ENCODE measurements at regions not wholly inside any gene's neighbourhood (a gene's known extent, or its start where the extent isn't known, plus 50 kb on each side); places are given as distances from the start of the nearest gene placed in this dataset.
"Not testable (repeated sequence)": the region's sequence is repeated elsewhere in the genome, so short reads cannot be mapped to it uniquely, and the experiment has no call there.

DNA sequence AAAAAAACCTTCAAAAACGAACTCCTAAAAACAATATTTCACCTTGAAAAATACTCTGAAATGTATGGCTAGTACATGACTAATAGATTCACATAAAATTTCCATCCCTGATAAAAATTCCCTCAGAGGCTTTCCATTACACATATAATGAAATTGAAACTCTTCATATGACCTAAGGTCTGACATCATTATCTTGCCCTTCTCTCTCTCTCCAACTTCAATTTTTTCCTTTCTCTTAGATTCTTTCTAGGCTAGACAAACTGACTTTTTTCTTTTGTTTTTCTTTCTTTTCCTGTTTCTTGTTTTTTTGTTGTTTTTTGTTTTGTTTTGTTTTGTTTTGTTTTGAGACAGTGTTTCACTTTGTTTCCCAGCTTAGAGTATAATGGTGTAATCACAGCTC is 1220.5 kb downstream of the ROBO2 start:
- no peak overlapping the region for H3K4me3 ChIP-seq (ENCODE audit: low read depth, low read length)
- DNase-seq (ENCODE audit: low read depth), result no peak
- TF ChIP-seq, protein P1, sequence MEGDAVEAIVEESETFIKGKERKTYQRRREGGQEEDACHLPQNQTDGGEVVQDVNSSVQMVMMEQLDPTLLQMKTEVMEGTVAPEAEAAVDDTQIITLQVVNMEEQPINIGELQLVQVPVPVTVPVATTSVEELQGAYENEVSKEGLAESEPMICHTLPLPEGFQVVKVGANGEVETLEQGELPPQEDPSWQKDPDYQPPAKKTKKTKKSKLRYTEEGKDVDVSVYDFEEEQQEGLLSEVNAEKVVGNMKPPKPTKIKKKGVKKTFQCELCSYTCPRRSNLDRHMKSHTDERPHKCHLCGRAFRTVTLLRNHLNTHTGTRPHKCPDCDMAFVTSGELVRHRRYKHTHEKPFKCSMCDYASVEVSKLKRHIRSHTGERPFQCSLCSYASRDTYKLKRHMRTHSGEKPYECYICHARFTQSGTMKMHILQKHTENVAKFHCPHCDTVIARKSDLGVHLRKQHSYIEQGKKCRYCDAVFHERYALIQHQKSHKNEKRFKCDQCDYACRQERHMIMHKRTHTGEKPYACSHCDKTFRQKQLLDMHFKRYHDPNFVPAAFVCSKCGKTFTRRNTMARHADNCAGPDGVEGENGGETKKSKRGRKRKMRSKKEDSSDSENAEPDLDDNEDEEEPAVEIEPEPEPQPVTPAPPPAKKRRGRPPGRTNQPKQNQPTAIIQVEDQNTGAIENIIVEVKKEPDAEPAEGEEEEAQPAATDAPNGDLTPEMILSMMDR (IDR thresholded peaks at IDR 0.05; ENCODE audit: low read depth, low read length, missing control alignments), result no peak

DNA sequence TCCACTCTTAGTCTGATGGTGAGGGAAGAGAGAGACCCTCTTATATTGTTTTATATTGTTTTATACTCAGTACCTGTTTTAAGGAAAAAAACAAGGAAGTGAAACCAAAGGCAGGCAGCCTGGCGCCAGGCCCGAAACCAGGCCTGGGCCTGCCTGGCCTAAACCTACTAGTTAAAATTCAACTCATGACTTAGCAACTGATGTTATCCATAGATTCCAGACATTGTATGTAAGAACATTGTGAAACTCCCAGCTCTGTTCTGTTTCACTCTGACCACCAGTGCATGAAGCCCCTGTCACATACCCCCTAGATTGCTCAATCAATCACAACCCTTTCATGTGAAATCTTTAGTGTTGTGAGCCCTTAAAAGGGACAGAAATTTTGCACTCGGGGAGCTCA is 1226.7 kb downstream of the ROBO2 start:
- DNase-seq (ENCODE audit: low read depth); H3K4me3 ChIP-seq (ENCODE audit: low read depth, low read length): not testable (repeated sequence)

DNA sequence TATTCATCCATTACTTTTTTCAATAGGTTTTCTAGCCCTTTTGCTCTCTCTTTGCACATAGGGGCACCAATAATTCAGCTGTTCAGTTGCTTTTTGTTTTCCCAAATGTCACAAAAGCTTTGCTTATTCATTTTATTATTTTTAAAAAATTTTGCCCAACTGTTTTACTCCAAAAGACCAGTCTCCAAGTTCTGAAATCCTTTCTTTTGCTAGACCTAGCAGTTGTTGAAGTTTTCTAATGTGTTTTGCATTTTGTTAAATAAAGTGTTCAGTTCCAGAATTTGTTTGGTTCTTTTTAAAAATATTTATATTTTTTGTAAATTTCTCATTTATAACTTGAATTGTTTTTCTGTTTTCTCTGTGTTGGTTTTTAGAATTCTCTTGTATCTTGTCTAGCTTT is 1227.3 kb downstream of the ROBO2 start:
- DNase-seq (ENCODE audit: low read depth), result no peak
- H3K4me3 ChIP-seq (ENCODE audit: low read depth, low read length), result no peak overlapping the region
- TF ChIP-seq, protein P1 (IDR thresholded peaks at IDR 0.05; ENCODE audit: low read depth, low read length, missing control alignments), result no peak

DNA sequence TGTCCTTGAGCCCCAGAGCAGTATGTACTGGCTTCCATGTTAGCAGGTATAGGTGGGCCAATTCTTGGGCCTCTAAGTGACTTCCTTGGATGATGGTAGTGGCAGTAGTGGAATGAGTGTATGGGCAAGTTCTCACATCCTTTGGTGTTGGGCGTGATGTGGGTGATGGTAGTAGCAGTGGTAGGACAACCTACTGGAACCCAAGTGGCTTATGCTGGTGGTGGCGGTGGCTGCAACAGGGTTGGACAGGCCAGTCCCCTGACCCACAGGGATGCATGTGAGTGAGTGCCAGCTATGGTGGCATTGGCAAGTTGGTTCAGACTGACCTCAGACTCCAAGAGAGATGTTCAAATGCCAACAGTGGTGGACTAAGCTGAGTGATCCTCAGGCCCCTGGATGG is 1228.2 kb downstream of the ROBO2 start:
- no peak overlapping the region for H3K4me3 ChIP-seq (ENCODE audit: low read depth, low read length)
- no peak for DNase-seq (ENCODE audit: low read depth)
- TF ChIP-seq, protein P1 (IDR thresholded peaks at IDR 0.05; ENCODE audit: low read depth, low read length, missing control alignments), result no peak

DNA sequence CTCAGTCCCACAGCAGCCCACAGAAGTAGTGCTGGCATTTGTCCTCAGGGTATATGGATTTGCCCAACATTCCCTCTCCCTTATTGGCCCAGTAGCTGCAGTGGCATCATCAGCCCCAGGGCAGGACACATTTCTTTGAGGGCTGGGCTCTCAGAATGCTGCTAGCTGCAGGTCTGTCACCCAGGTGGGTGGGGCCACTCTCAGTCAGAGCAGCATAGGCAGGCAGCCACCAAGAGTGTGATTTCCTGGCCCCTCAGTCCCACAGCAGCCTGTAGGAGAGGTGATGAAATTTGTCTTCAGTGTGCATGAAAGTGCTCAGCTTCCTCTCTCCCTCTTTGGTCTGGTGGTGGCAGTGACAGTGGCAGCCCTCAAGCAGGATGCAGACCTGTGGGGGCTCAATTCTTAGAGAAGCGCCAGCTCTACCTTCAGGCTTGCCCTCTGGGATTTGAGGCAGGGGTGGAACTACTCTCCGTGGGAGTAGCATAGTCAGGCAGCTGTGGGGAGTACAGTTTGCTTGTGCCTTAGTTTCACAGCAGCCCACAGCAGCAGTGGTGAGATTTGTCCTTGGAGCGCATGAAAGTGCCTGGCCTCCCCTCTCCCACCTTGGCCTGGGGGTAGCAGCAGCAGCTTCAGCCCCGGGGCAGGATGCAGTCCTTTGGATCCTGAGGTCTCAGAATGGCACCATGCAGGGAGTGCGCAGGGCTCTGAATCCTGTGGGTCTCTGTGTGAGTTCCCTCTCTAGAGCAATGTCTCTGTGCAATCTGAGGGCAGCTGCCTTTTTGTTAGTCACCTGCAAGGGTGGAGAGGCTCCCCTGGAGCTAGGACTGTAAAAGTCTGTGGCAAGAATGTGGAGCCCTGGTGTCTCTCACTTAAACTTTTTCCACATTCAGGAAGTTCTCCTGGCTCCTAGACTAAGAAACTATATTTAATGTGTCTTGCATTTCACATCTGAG is 1229.1 kb downstream of the ROBO2 start:
- no peak for DNase-seq (ENCODE audit: low read depth)
- H3K4me3 ChIP-seq (ENCODE audit: low read depth, low read length), result no peak overlapping the region
- TF ChIP-seq, protein P1 (IDR thresholded peaks at IDR 0.05; ENCODE audit: low read depth, low read length, missing control alignments), result no peak

DNA sequence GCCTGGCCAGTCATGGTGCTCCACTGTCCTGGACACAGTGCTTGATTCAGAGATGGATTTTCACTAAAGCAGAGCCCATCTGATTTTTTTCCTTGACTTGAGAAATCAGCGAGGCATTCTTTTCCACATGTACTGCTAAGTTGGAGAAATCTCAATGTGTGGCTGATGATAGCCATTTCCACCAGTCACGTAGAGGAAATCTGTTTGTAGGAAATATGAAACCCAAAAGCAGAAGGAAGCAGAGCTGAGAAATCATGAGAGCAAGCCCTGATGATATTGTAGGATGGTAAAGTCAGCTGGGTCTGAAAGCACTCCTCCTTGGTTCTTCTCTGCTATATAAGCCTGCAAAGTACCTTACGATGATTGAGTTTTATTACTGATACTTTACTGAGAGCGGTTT is 1233.4 kb downstream of the ROBO2 start:
- no peak for DNase-seq (ENCODE audit: low read depth)
- TF ChIP-seq, protein P1 (IDR thresholded peaks at IDR 0.05; ENCODE audit: low read depth, low read length, missing control alignments), result no peak
- no peak overlapping the region for H3K4me3 ChIP-seq (ENCODE audit: low read depth, low read length)

DNA sequence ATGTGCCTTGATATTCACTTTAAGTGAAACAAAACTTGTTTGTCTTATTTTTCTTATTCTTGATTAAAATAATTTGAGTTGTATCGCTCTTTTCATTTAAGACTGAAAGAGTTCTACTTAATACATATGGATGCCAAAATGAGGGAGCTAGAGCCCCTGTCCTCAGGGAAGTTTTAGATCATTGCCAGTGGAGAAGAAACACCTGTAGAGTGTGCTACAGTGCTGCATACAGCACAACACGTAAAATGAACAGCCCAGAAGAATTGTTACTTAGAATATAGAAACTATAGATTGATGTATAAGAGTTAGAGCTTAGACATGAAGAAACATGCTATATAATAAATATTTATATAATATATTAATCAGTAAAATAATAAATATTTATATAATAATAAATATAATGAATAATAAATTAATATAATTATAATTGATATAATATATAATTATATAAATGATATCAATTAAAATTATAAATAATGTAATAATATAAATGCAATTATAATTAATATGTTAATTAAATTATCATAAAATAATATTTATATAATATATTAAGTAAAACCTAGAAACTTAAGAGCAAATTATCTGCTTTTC is 1234.7 kb downstream of the ROBO2 start:
- H3K4me3 ChIP-seq (ENCODE audit: low read depth, low read length), result no peak overlapping the region
- no peak for DNase-seq (ENCODE audit: low read depth)
- TF ChIP-seq, protein P1 (IDR thresholded peaks at IDR 0.05; ENCODE audit: low read depth, low read length, missing control alignments), result no peak

Measured in GM12864 (cell line).